SU-DHL-6 (cell line): ENCODE measurements at regions not wholly inside any gene's neighbourhood (a gene's known extent, or its start where the extent isn't known, plus 50 kb on each side); places are given as distances from the start of the nearest gene placed in this dataset.

Experiments
- CTCF ChIP-seq: fragments of 200-600 bp; sonication (generic); IDR thresholded peaks from one replicate; pipeline ENCODE4 v1.5.1; 2017; ENCODE audit warnings: antibody characterized with exemption, mild to moderate bottlenecking, low read length, moderate library complexity; ENCODE audit not compliant: insufficient read depth, poor library complexity, severe bottlenecking
- EZH2phosphoT487 ChIP-seq: fragments of 200-600 bp; sonication (generic), shearing (Covaris generic); conservative IDR thresholded peaks from 2 replicates; pipeline ENCODE4 v1.6.1; 2018; ENCODE audit warnings: mild to moderate bottlenecking, antibody characterized with exemption, low read length, moderate library complexity, mixed read lengths

DNA sequence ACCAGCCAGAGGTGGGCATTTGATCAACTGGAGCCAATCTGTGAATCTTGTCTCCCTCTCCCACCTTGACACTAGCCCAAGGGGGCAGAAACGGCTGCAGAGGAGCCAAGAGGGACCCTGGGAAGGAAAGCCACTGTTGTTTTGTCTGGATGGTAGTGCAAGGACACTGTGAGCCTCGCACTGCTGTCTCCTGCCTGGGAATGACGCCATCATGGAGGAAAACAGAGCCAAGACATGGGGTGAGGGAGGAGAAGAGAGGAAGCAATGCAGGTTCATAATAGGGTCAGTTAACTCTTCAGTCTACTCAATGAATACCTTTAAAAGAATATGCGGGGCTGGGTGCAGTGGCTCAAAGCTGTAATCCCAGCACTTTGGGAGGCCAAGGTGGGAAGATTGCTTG, 231.1 kb upstream of the AGAP1 start:
- no peak for TF ChIP-seq CTCF
- no peak for TF ChIP-seq EZH2phosphoT487
